ENCODE measurements at regions not wholly inside any gene's neighbourhood (a gene's known extent, or its start where the extent isn't known, plus 50 kb on each side); places are given as distances from the start of the nearest gene placed in this dataset.

DNA sequence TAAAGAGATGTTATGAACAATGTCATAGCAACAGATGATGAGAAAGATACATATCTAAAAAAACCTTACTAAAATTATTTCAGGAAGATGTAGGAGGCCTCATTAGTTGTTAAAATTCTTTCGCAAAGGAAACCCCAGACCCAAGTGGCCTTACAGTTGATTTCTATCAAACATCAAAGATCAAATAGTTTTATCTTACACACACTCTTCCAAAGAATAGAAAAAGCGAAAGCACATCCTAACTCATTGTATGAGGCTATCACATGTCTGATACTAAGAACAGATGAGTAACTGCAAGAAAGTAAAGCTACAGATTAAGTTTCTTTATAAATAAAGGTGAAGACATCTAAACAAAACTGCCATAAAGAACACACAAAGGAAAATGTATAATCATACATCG, 82.9 kb upstream of the GDF10 start:
- Histone ChIP-seq H3K4me3 (ENCODE audit: low read depth, low read length, poor library complexity, severe bottlenecking) (no peak overlapping the region), H3K36me3 (ENCODE audit: insufficient read depth, low read length) (no peaks in the 10 kb centered on the region), H4K20me1 (ENCODE audit: insufficient read depth, low read length) (no peaks in the 10 kb centered on the region), H3K9me3 (ENCODE audit: low read length) (no peaks in the 10 kb centered on the region; the same call in 1 of the 2 replicates), H3F3A (ENCODE audit: insufficient read depth, low read length) (no peaks in the 10 kb centered on the region), H3K27me3 (ENCODE audit: insufficient read depth, low read length) (no peaks in the 10 kb centered on the region), H3K27ac (ENCODE audit: low read depth, low read length, poor library complexity, severe bottlenecking) (no peak overlapping the region), H2AFZ (ENCODE audit: low read length) (no peak overlapping the region), H3K9me2 (ENCODE audit: low read depth, low read length) (no peaks in the 10 kb centered on the region), H3K9ac (ENCODE audit: low read length) (no peak overlapping the region), H3K79me2 (ENCODE audit: insufficient read depth, low read length) (no peaks in the 10 kb centered on the region), H3K4me2 (ENCODE audit: low read length) (no peak overlapping the region), H3K4me1 (ENCODE audit: insufficient read depth, low read length, severe bottlenecking) (no peaks in the 10 kb centered on the region)
- TF ChIP-seq, protein P1, sequence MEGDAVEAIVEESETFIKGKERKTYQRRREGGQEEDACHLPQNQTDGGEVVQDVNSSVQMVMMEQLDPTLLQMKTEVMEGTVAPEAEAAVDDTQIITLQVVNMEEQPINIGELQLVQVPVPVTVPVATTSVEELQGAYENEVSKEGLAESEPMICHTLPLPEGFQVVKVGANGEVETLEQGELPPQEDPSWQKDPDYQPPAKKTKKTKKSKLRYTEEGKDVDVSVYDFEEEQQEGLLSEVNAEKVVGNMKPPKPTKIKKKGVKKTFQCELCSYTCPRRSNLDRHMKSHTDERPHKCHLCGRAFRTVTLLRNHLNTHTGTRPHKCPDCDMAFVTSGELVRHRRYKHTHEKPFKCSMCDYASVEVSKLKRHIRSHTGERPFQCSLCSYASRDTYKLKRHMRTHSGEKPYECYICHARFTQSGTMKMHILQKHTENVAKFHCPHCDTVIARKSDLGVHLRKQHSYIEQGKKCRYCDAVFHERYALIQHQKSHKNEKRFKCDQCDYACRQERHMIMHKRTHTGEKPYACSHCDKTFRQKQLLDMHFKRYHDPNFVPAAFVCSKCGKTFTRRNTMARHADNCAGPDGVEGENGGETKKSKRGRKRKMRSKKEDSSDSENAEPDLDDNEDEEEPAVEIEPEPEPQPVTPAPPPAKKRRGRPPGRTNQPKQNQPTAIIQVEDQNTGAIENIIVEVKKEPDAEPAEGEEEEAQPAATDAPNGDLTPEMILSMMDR (IDR thresholded peaks at IDR 0.05; ENCODE audit: low read length), result no peak
- TF ChIP-seq EZH2 (IDR thresholded peaks at IDR 0.05; ENCODE audit: borderline replicate concordance, low read length), result no peak

DNA sequence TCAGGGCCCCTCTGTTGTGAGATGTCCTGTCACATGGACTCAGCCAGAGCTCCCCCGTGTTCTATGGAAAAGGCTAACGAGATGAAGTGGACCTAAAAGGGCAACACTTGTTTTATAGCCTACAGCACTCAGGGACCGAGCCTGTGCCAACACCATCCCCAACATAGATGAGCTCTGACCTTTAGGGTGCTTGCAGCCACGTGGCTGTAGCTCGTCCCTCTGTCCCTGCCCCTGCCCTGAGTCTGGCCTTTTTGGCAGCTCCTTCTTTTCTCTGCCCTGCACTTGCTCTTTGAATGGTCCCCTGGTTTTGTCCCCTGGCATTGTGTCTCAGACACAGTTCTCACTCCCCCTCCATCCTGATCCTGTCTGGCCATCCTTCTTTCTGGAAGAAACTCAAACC, 81.2 kb upstream of the GDF10 start:
- Histone ChIP-seq H3F3A (ENCODE audit: insufficient read depth, low read length) (no peaks in the 10 kb centered on the region), H3K4me1 (ENCODE audit: insufficient read depth, low read length, severe bottlenecking) (no peaks in the 10 kb centered on the region), H3K79me2 (ENCODE audit: insufficient read depth, low read length) (no peaks in the 10 kb centered on the region), H3K9me2 (ENCODE audit: low read depth, low read length) (no peaks in the 10 kb centered on the region), H3K27ac (ENCODE audit: low read depth, low read length, poor library complexity, severe bottlenecking) (no peak overlapping the region), H3K4me3 (ENCODE audit: low read depth, low read length, poor library complexity, severe bottlenecking) (no peak overlapping the region), H3K36me3 (ENCODE audit: insufficient read depth, low read length) (no peaks in the 10 kb centered on the region), H3K4me2 (ENCODE audit: low read length) (no peak overlapping the region), H3K27me3 (ENCODE audit: insufficient read depth, low read length) (no peaks in the 10 kb centered on the region), H3K9ac (ENCODE audit: low read length) (no peak overlapping the region), H4K20me1 (ENCODE audit: insufficient read depth, low read length) (no peaks in the 10 kb centered on the region), H2AFZ (ENCODE audit: low read length) (no peak overlapping the region), H3K9me3 (ENCODE audit: low read length) (no peaks in the 10 kb centered on the region)
- TF ChIP-seq EZH2 (IDR thresholded peaks at IDR 0.05; ENCODE audit: borderline replicate concordance, low read length), result no peak
- TF ChIP-seq, protein P1 (IDR thresholded peaks at IDR 0.05; ENCODE audit: low read length), result no peak

DNA sequence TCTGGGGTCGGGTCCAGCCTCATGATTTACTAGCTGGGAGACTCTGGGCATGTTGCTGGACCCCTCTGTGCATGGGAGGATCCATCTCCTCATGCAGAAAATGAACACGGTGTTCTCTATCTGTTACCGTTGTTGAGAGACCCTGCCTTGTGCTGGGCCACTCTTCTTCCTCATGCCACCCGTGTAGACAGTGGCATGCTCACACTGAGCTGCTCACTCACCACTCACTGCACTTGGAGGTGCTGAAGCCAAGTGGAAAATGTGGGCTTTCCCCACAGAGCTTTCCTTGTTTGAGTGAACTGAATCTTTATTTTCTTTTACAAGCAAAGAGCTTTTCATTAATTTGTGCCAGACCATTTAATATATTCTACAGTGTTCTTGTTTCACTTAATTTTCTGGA, 77.5 kb upstream of the GDF10 start:
- Histone ChIP-seq H2AFZ (ENCODE audit: low read length) (no peak overlapping the region), H3K27ac (ENCODE audit: low read depth, low read length, poor library complexity, severe bottlenecking) (no peak overlapping the region), H3K27me3 (ENCODE audit: insufficient read depth, low read length) (no peaks in the 10 kb centered on the region), H3K4me3 (ENCODE audit: low read depth, low read length, poor library complexity, severe bottlenecking) (no peak overlapping the region), H3K36me3 (ENCODE audit: insufficient read depth, low read length) (no peaks in the 10 kb centered on the region), H4K20me1 (ENCODE audit: insufficient read depth, low read length) (no peaks in the 10 kb centered on the region), H3K4me2 (ENCODE audit: low read length) (no peak overlapping the region), H3K9me3 (ENCODE audit: low read length) (no peaks in the 10 kb centered on the region), H3K79me2 (ENCODE audit: insufficient read depth, low read length) (no peaks in the 10 kb centered on the region), H3K9me2 (ENCODE audit: low read depth, low read length) (no peaks in the 10 kb centered on the region), H3K4me1 (ENCODE audit: insufficient read depth, low read length, severe bottlenecking) (no peaks in the 10 kb centered on the region), H3F3A (ENCODE audit: insufficient read depth, low read length) (no peaks in the 10 kb centered on the region), H3K9ac (ENCODE audit: low read length) (no peak overlapping the region)
- no peak for TF ChIP-seq EZH2 (IDR thresholded peaks at IDR 0.05; ENCODE audit: borderline replicate concordance, low read length)
- TF ChIP-seq, protein P1 (IDR thresholded peaks at IDR 0.05; ENCODE audit: low read length), result no peak
